KBM-7 (cell line): ENCODE measurements at regions not wholly inside any gene's neighbourhood (a gene's known extent, or its start where the extent isn't known, plus 50 kb on each side); places are given as distances from the start of the nearest gene placed in this dataset.
"Not testable (repeated sequence)": the region's sequence is repeated elsewhere in the genome, so short reads cannot be mapped to it uniquely, and the experiment has no call there.

ENCODE experiments used
- DNase-seq: peaks from one replicate; pipeline ENCODE4 v3.0.0-alpha.2; 2015
- in situ Hi-C: fragments of 300-500 bp; cut with MboI; formaldehyde crosslinking; loops from 2 replicates; pipeline ENCODE4 v1.14.3; 2020; ENCODE audit warnings: low sequenced_read_pairs, low pct_unique_long_range_greater_than_20kb, mixed read lengths

DNA sequence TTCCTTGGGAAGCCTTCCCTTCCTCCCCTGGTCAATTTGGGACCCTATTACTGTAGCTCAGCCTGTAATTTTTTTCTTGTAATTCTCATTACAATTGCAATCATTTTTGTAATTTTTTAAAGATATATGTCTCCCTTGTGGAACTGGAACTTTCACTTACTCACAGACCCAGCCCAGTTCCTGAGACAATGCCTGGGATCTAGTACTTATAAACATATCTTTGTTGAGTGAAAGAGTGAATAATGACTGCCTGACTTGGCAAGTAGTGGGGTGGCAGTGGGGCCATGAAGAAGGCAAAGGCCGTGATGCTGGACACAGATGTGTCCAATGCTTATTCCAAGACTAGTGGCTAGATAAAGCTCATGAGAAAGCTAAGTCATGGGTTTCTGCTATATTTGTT is 294.5 kb upstream of the LRRN1 start:
- no peak for DNase-seq
- in situ Hi-C loops, result no loop called here

GRCh38 chr3:3503411-3503810 is 295.8 kb upstream of the LRRN1 start:
- in situ Hi-C loops, result no loop called here
- DNase-seq, result no peak

- in situ Hi-C loops, result no loop called here
- no peak for DNase-seq
These were observed 299.2 kb upstream of the LRRN1 start for GRCh38 chr3:3499987-3500386.

GRCh38 chr3:3499012-3499562 is 300.1 kb upstream of the LRRN1 start:
- in situ Hi-C loops, result no loop called here
- DNase-seq, result no peak

DNA sequence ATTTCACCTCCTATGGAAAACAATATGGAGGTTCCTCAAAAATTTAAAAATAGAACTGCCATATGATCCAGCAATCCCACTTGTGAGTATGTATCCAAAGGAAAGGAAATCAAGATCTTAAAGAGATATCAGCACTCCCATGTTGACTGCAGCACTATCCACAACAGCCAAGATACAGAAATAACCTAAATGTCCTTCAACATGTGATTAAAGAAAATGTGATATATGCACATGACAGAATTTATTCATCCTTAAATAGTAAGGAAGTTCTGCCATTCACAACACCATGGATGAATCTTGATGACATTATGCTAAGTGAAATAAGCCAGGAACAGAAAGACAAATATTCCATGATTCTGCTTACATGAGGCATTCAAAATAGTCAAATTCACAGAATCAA is 303.6 kb upstream of the LRRN1 start:
- in situ Hi-C loops, result no loop called here

DNA sequence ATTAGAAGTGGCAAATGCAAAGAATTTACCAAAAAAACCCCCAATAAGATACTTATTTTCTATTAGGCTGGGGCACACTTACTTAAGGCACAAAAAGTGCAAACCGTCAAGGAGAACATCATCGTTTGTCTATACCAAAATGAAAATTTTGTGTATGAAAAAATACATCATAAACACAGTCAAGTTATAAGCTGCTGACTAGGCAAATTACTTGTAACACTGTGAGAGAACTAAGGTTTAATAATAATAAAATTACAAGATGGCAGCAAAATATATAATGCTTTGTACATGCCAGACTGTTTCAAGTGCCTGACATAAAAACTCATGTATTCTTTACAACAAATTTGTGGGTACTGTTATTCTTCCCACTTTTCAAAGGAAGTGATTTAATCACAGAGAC is 297.2 kb upstream of the CRBN start:
- in situ Hi-C loops, result no loop called here
- DNase-seq, result no peak

More for the DNA sequence above, 303.6 kb upstream of the LRRN1 start:
- DNase-seq, result no peak

DNA sequence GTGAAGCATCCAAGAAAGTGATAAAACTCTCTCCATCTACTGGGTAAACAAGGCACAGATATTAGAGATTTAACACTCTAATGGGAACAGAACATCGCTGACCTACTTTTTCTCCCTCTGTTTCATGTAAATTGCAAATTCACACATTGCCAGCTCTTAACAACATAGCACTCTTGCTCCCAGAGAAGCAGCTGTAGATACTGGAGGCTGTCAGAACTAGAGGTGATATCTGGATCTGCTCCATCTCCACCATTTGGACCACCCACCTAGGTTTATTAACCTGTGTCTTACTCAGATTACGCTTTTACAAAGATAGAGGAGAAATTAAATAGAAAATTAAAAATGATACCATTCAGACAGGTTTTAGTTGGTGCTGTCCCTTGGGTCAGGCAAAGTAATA is 289.1 kb upstream of the CRBN start:
- no peak for DNase-seq
- in situ Hi-C loops, result no loop called here

DNA sequence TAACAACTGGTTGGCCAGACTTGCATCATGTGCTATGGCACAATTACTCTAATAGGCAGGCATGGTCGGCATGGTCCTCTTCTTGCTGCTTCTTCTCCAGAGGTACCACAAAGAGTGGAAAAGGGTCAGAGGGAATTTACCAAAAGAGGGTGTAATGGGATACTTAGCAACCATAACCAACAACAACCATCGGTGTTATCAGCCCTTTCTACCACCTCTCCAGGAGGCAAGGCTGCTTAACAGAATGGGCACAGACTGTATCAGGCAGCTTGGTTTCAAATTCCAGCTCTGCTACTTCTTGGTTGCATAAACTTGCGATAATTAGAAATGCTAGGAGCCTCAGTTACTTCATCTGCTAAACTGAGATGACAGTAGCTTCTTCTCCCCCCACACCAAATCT is 284.6 kb upstream of the CRBN start:
- DNase-seq, result no peak
- in situ Hi-C loops, result no loop called here

DNA sequence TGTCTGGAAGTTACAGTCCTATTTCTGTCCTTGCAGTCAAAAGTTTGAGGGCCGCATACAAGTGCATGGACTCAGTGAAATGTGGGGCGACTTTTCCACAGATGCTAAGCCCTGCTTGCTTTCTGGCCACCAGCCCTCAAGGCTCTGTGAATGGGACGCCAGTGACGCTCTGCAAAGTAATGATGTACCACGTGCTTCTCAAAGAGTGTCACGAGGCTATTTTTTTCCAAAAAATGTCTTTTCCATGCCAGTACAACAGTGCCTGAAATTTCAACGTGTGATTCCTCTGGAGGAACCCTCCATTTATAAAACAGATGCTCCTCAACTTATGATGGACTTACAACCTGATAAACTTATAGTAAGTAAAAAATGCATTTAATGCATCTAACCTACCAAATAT is 281.8 kb upstream of the CRBN start:
- in situ Hi-C loops, result no loop called here
- DNase-seq, result no peak

GRCh38 chr3:3448468-3448867 is 269.0 kb upstream of the CRBN start:
- DNase-seq, result no peak
- in situ Hi-C loops, result no loop called here

DNA sequence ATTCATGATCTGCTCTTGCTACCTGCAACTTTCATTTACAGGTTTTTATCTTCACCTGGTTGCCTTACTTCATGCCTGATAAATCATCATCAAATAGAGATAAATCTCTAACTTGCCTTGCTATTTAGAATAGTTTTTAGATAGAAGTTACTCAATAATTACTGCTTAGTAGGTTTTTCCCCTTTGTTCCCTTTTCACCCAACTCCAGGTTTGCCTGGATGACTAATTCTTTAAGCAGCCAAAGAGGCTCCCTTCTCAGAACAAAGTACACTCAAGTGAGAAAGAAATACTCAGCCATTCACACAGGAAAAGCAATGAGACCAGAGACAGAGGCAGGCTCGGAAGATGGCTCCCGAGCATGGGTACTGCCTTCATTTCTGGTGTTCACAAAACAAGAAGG is 268.1 kb upstream of the CRBN start:
- no peak for DNase-seq
- in situ Hi-C loops, result no loop called here

GRCh38 chr3:3446251-3446650 is 266.8 kb upstream of the CRBN start:
- DNase-seq, result no peak
- in situ Hi-C loops, result no loop called here

GRCh38 chr3:3443482-3443881 is 264.0 kb upstream of the CRBN start:
- DNase-seq, result no peak
- in situ Hi-C loops, result no loop called here

DNA sequence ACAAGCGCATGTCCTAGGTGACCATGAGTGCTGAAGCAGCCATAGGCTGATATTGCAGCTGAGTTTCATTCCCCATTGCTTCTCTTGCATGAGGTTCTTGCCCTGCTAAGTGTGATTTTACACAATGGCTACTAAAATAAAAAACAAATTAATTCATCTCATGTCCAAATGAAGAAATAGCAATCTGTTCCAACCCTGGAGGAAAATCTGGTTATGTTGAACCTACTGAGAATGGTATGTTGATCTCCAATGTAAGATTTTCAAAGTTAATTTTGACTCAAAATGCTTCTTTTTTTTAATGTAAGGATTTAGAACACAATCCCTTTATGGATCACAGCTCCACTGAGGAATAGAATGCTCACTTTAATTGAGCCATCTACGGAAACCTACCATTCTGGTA is 254.2 kb upstream of the CRBN start:
- DNase-seq, result no peak
- in situ Hi-C loops, result no loop called here

DNA sequence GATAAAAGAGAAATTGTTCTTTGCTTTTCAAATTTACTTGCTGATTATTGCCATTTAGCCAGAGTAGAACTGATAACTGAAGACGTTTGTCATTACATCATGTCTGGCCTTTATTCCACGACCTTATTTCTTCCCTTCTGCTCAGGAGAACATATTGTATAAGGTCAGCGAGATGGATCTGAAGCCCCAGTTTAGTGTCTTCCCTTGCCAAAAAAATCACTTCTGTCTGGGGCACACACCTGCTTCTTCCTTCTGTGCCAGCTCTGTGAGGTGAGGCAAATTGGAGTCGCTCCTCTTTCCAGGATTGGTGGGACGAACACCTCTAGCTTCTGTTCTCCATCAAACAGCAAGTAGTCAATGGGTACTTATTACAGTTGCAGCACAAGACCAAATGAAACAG is 250.3 kb upstream of the CRBN start:
- in situ Hi-C loops, result no loop called here
- DNase-seq, result no peak

DNA sequence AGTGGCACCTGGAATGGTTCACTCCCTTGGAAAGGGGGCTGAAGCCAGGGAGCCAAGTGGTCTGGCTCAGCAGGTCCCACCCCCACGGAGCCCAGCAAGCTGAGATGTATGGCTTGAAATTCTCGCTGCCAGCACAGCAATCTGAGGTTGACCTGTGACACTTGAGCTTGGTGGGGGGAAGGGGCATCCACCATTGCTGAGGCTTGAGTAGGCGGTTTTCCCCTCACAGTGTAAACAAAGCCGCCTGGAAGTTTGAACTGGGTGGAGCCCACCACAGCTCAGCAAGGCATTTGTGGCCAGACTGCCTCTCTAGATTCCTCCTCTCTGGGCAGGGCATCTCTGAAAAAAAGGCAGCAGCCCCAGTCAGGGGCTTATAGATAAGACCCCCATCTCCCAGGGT is 228.2 kb upstream of the CRBN start:
- DNase-seq, in situ Hi-C loops: not testable (repeated sequence)

- DNase-seq, result no peak
- in situ Hi-C loops, result no loop called here
These were observed 225.6 kb upstream of the CRBN start for GRCh38 chr3:3405131-3405530.

GRCh38 chr3:3403700-3404099 is 224.2 kb upstream of the CRBN start:
- DNase-seq, result no peak
- in situ Hi-C loops, result no loop called here

DNA sequence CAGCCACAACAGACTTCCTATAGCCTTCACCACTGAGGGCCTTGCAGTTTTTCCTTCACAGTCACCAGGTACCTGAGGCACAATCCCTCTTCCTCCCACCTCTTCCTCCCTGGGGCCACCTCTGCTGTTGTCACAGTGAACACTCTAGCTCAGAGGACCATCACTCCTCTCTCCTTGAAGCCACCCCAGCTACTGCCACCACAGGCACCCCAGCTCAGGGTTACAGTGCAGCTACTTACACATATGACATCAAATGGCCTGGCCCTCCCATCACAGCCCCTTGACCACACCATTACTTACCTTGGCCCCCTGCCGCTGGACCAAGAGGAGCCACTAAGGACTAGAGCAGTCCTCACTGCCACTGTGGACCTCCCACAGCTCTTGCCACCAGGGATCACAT is 213.5 kb upstream of the CRBN start:
- no peak for DNase-seq
- in situ Hi-C loops, result no loop called here

DNA sequence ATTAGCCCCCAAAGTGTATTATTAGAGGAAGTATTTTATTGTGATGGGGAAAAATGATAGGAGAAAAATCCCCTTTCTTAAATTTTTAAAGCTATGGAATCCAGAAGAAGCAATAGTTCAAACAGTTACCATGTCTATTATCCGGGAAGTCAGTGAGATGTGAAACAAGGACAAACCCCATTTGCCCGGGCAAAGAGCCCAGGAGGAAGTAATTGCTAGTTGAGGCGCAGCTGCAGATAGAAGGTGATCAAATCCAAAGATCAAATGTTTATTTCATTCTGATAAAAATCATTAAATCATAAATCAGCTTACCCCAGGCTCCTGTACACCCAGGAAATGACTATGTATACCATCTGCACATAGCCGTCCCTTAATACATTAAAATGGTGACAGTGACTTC is 204.0 kb upstream of the CRBN start:
- in situ Hi-C loops, result no loop called here

DNA sequence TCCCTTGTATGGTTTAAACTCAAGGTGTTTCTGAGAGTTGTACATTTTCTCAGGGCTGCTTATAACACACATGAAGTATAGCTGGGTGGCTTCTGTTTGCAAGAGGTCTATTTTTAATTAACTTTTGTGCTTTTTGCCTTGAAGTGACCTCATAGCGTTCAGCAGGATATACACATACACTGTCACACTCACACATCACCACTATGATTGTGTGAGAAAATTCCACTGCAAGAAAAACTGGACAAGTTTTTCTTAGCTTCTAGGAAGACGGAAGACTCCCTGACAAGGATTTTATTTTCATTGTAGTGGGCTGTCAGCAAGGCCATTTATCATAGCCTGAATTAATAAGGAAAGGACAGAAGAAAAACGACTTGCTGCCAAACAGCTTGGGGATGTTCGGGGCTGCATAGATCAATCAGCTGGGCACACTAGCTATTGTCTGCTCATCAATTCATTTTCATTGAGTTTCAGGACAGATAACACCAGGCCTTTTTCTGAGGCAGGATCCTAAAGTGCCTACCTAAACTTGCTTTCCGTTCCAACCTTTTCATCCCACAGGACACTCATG is 192.8 kb upstream of the CRBN start:
- no peak for DNase-seq
- in situ Hi-C loops, result no loop called here

More for the DNA sequence above, 204.0 kb upstream of the CRBN start:
- DNase-seq, result no peak

- no peak for DNase-seq
- in situ Hi-C loops, result no loop called here
These were observed 188.8 kb upstream of the CRBN start for GRCh38 chr3:3368306-3368705.
